T-helper 22 cell (primary cell): ENCODE measurements at regions not wholly inside any gene's neighbourhood (a gene's known extent, or its start where the extent isn't known, plus 50 kb on each side); places are given as distances from the start of the nearest gene placed in this dataset.
"Not testable (repeated sequence)": the region's sequence is repeated elsewhere in the genome, so short reads cannot be mapped to it uniquely, and the experiment has no call there.

Experiments
- DNase-seq: peaks from one replicate; pipeline ENCODE4 v3.0.0-alpha.2; 2020; ENCODE audit warnings: low read depth

DNA sequence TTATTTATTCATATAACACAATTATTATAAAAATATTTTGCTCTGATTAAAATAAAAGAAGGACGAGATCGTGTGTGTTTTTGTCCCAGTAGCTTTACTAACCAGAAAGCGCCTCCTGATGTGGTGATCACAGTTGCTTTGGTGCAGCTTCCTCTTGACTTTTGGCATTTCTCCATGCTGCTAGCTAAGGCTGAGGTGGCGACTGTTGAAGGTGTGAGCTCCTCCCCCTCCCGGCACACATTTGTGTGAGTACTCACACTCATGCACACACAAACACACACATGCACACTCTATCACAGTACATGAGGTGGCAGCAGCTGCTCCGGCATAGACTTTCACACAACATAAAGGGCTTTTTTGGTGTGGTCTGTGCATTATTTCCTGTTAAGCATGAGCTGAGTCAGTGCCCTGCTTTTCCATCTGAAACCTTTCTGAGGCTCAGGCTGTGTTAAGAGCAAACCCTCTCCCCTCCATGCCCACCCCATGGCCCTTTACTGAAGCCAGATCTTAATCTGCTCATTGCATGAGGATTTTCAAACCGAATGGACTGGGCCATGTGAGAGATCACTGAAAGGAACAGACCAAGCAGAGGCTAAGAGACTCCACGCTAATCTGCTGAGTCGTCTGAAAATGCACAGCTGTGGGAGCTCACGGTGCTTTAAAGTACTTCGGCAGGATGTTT, 53.3 kb downstream of the FOXD4L1 start:
- peak; percentile 47 for DNase-seq

DNA sequence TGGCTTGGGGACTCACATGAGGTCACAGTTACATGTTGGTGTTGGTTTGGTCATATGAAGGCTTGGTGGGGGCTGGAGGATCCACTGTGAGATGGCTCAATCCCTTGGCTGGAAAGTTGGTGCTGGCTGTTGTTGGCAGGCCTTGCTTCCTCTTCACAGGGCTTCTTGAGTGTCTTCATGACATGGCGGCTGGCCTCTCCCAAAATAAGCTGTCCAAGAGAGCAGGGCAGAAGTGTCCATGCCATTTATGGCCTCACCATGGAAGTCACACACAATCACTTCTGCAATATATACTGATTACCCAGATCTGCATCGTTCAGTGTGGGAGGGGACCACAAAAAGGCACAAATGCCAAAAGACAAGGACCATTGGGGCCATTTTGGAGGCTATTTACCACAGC, 61.4 kb downstream of the FOXD4L1 start:
- not testable (repeated sequence) for DNase-seq

DNA sequence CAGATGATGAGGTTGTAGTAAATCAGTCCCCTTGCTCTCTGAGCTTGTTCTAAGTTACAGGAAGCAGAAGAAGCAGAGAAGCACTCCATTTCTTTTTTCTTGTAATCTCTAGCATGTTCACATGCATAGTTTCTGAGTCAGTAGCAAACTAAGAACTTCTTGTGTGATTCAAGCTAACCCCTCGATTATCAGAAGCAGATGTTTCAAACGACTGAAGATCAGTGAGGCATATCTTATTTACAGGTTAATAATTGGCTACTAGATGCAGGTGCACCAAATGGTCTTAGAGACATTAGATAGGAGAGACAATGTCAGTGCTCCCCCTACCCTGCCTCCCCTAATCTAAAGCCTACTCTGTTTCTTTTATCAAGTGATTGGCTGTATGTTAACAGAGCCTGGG, 64.2 kb downstream of the FOXD4L1 start:
- not testable (repeated sequence) for DNase-seq

DNA sequence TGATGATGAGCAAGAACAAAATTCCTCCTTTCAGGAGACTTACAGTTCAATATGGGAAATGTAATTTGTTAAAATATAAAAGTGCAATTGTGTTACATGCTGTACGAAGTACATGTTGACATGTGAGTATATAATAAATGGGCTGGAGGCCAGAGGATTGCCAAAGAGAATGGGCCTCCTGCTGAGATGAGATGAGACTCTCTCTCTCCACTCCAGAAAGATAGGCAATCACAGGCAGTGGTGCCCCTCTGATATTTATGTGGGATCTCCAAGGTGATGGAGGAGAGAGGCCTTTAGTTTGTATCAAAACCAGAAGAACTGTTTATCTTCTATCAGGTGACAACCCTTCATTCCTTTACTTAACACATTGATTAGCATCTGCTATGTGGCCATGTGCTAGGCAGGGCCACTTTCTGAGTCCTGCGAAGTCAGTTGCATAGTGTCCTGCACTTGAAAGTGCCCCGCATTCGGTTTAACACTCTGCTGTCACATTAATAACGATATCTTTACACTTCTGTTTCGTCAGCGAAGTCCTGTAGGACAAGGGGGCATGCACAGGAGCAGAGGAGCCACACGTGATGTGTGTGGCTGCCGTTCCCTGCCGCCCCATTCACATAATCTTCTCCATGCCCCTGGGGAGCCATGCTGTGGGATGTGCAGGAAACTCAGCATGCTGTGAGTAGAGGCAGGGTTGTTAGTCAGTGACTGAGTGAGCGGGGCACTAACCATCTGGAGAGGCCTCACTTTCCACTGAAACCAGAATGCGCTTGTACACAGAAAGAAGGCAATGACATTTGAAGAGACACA, 60.2 kb upstream of the RABL2A start:
- DNase-seq, result not testable (repeated sequence)

DNA sequence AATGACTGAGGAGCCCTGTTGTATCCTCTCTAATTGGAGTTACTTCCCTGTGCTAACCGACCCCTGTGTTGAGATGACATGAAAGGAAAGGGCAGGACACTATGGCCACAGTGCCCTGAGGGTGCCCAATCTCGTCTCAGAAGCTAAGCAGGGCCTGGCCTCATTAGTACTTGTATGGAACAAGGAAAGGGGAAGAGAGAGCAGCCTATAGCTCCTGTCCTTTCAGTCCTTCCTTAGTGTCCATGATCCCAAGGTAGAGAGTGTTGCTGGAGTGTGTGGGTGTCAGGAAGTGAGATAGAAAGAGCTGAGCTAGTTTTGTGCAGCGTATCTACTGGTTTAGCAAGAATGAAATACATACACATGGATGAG, 59.6 kb upstream of the RABL2A start:
- DNase-seq, result not testable (repeated sequence)

DNA sequence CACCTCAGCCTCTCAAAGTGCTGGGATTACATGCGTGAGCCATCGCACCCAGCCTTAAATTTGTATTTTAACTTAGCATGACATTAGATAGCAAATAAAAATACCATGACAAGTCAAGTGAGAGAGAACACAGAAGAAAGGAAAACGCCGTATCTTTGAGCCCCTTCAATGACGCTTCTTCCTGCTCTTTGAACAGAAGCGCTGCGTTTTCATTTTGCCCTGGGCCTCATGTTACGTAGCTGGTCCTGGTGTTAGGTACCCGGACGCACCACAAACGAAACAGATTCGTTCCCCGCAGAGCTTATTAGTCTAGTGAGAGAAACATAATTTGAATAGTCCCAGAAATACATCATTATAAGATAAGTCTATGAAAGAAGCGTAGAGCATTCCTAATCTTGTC, 58.8 kb upstream of the RABL2A start:
- not testable (repeated sequence) for DNase-seq

DNA sequence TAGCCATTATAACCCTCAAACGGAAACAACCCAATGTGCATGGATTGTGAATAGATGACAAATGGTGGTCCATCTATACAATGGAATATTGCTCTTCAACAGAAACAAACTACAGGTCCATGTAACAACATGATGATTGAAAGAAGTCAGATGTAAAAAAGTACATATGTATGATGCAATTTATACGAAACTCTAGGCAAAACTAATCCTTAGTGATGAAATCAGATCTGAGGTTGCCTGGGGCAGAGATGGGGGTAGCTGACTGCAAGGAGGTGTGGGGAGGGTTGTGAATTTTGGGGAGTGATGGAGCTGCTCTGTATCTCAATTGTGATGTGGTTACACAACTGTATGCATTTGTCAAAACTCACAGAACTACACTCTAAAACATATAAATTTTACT, 57.0 kb upstream of the RABL2A start:
- not testable (repeated sequence) for DNase-seq

DNA sequence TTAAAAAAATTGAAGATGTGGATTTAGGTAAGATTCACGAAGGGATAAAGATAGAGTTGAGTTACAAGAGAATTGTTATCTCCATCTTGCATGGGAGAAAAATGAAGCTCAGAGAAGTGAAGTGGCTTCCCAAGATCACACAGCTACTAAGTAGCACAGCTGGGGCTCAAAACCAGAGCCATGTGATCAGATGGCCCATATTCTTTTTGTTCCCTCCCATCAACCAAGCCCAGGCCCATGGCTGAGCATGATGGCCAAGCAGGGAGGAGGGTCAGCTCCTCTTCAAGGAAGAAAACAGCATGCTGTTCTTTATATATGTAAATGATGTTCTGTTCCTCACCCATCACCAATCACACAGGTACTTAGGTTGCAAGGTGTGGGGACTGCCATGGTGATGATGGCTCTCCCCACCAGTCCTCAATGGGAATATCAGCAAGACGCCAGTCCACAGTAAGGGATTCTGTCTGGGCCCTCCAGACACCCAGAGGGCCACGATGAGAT, 56.5 kb upstream of the RABL2A start:
- not testable (repeated sequence) for DNase-seq

DNA sequence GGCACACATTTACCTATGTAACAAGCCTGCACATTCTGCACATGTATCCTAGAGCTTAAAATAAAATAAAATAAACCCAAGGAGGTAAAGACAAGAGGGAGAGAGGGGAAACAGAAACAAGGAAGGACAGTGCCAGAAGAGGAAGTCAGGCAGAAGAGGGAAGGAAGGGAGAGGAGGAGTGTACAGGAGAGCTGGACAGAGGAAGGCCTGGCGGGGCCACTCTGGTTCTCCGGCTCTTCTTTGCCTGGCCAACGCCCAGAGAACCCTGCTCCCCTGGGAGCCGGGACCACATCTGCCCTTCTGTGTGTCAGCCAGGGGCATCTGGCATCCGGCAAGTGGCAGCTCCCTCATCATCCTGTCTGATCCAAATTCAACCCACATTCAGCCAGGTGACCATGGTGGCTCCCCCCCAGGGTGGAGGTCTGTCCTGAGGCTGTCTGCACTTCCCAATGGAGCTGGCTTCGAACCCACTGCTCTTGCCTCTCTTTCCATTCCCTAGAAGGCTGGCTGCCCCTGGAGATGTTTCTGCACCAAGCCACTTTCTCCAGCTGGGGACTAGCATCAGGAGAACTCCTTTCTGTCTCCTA, 55.5 kb upstream of the RABL2A start:
- DNase-seq, result not testable (repeated sequence)

DNA sequence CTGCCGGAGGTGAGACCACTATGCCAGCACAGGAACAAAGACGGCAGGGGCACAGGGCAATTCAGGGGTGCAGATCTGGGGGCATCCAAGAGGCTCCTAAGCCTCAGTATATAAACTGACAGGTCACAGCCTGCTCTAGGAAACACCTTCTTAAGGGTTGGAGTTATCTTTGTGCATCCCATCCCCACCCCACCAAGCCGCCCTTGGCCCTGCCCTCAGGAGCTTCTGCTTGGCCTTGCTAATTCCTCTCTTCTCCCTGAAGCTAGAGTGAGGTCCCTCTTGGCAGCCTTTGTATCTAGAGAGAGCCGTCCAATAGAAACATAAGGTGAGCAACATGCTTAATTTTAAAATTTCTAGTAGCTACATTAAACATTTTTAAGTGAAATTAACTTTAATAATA, 51.3 kb upstream of the RABL2A start:
- DNase-seq, result not testable (repeated sequence)

DNA sequence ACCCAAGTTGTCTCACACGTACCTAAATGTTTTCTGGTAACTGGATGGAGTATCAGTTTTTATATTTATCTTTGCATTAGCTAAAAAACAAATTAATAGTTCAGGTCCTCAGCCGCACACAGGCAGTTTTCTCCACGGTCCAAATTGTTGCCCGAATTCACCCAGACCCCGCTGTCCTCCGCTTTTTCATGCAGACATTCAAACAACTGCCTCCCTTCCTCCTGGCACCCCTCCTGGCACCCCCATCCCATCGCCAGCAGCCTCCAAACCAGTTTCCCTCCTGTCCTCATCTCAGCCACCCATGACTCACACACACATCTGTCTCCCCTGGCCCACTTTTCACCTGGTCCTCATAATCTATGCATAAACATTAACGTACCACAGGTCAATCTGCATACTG, 50.7 kb upstream of the RABL2A start:
- DNase-seq, result not testable (repeated sequence)
